Spleen (tissue), 7 donors: ENCODE measurements at regions not wholly inside any gene's neighbourhood (a gene's known extent, or its start where the extent isn't known, plus 50 kb on each side); places are given as distances from the start of the nearest gene placed in this dataset.

Source experiments
- CTCF ChIP-seq, 11 experiments: fragments of 200-600 bp in 7 of 11; fragments of 450-650 bp in 4 of 11; sonication (generic) in 4 of 11; IDR thresholded peaks in 8 of 11; conservative IDR thresholded peaks in 3 of 11; 1 replicate in 7 of 11; 2 replicates in 4 of 11; pipeline versions ENCODE4 v1.4.0 to v1.8.0; 2016 to 2021; ENCODE audit warnings: antibody characterized with exemption in 11 of 11, inconsistent platforms in 4 of 11, mild to moderate bottlenecking in 1 of 11
- POLR2A ChIP-seq, 3 donors: fragments of 450-650 bp; IDR thresholded peaks; one replicate each; pipeline ENCODE4 v1.5.1; 2017; ENCODE audit warnings: antibody characterized with exemption in 3 of 3, mild to moderate bottlenecking in 1 of 3
- donor health status: DM: no; HTN: no; CAD: no; lungs with moderate emphysema.
- donor health status: DM: no; HTN: no; CAD: no.
- donor health status: DM: no; HTN: no; CAD: no.

- TF ChIP-seq CTCF (IDR thresholded peaks at IDR 0.05 in 8 of 11, conservative IDR thresholded peaks at IDR 0.05 in 3 of 11), result no peak
- no peak for TF ChIP-seq POLR2A (IDR thresholded peaks at IDR 0.05)
Measured at GRCh38 chr13:99800011-99800410, 171.6 kb downstream of the ZIC5 start.
